ENCODE measurements at regions not wholly inside any gene's neighbourhood (a gene's known extent, or its start where the extent isn't known, plus 50 kb on each side); places are given as distances from the start of the nearest gene placed in this dataset.

- CTCF ChIA-PET = interaction anchor here (0.6 kb wide), 2 partner anchors 348 to 917 kb away, joined by 3 read pairs; no protein-coding TSS in a partner anchor
Observed at GRCh38 chr4:149296084-149296483, 519.6 kb downstream of the IQCM start.

GRCh38 chr4:149294601-149295000 lies 521.0 kb downstream of the IQCM start:
- peaks cover 2% of the 10 kb centered on the region; the same call in 1 of the 2 replicates for H3K4me1 ChIP-seq (ENCODE audit: control insufficient read depth, insufficient read depth, low read length)
- H3K9me3 ChIP-seq (ENCODE audit: control insufficient read depth, insufficient read depth, low read depth, low read length) = no peaks in the 10 kb centered on the region
- H3K36me3 ChIP-seq (ENCODE audit: control insufficient read depth in 2 of 2, insufficient read depth in 1 of 2, low read length in 2 of 2) = no peaks in the 10 kb centered on the region
- ChIA-PET CTCF (no interaction called here), POLR2A (no interaction called here)
- H3K4me3 ChIP-seq (ENCODE audit: low read depth, low read length) = no peak overlapping the region
- no peak overlapping the region for H3K27ac ChIP-seq (ENCODE audit: extremely low read depth, low read depth, low read length)
- TF ChIP-seq ZNF354C (tag by site-specific recombination; IDR thresholded peaks at IDR 0.05; ENCODE audit: borderline replicate concordance, low read depth) (no peak), ZNF112 (tag by site-specific recombination; IDR thresholded peaks at IDR 0.05) (no peak), ZNF670 (tag by site-specific recombination; IDR thresholded peaks at IDR 0.05; ENCODE audit: low read depth) (no peak), ZNF791 (tag by site-specific recombination; IDR thresholded peaks at IDR 0.05) (no peak), ZSCAN4 (tag by site-specific recombination; IDR thresholded peaks at IDR 0.05) (no peak), ZFP37 (tag by site-specific recombination; IDR thresholded peaks at IDR 0.05) (no peak), ZNF341 (tag by site-specific recombination; IDR thresholded peaks at IDR 0.05; ENCODE audit: low read depth) (no peak), ZBTB11 (tag by site-specific recombination; conservative IDR thresholded peaks at IDR 0.05; ENCODE audit: low read depth) (no peak), TRIM28 (IDR thresholded peaks at IDR 0.05; ENCODE audit: borderline replicate concordance, low read length) (no peak), ZNF157 (tag by site-specific recombination; IDR thresholded peaks at IDR 0.05) (no peak)

More at GRCh38 chr4:149296084-149296483, 519.6 kb downstream of the IQCM start:
- peaks cover 2% of the 10 kb centered on the region; the same call in 1 of the 2 replicates for H3K4me1 ChIP-seq (ENCODE audit: control insufficient read depth, insufficient read depth, low read length)
- H3K4me3 ChIP-seq (ENCODE audit: low read depth, low read length) = no peak overlapping the region
- POLR2A ChIA-PET = no interaction called here
- TF ChIP-seq ZNF513 (tag by site-specific recombination; IDR thresholded peaks at IDR 0.05) (no peak), ELK4 (IDR thresholded peaks at IDR 0.05; ENCODE audit: borderline replicate concordance, low read depth, low read length) (no peak), REPIN1 (tag by site-specific recombination; IDR thresholded peaks at IDR 0.05; ENCODE audit: low read depth) (no peak), EGR2 (tag by site-specific recombination; IDR thresholded peaks at IDR 0.05; ENCODE audit: low read depth) (no peak), ZSCAN4 (tag by site-specific recombination; IDR thresholded peaks at IDR 0.05) (no peak), CTCF (tag by site-specific recombination; IDR thresholded peaks at IDR 0.05) (no peak), ZNF530 (tag by site-specific recombination; IDR thresholded peaks at IDR 0.05; ENCODE audit: low read depth) (no peak), ZNF394 (tag by site-specific recombination; IDR thresholded peaks at IDR 0.05; ENCODE audit: borderline replicate concordance) (no peak), ZBTB8A (tag by site-specific recombination; IDR thresholded peaks at IDR 0.05) (no peak), ZNF223 (tag by site-specific recombination; IDR thresholded peaks at IDR 0.05) (no peak)
- H3K36me3 ChIP-seq (ENCODE audit: control insufficient read depth in 2 of 2, insufficient read depth in 1 of 2, low read length in 2 of 2) = no peaks in the 10 kb centered on the region
- no peaks in the 10 kb centered on the region for H3K9me3 ChIP-seq (ENCODE audit: control insufficient read depth, insufficient read depth, low read depth, low read length)
- no peak overlapping the region for H3K27ac ChIP-seq (ENCODE audit: extremely low read depth, low read depth, low read length)
